Activated CD8-positive, alpha-beta T cell treated with anti-CD3 and anti-CD28 coated beads for 36 hours (primary cell): ENCODE measurements at regions not wholly inside any gene's neighbourhood (a gene's known extent, or its start where the extent isn't known, plus 50 kb on each side); places are given as distances from the start of the nearest gene placed in this dataset.
A peak's percentile ranks its signal among the peaks of the same experiment; 100 is the strongest.
"Not testable (repeated sequence)": the region's sequence is repeated elsewhere in the genome, so short reads cannot be mapped to it uniquely, and the experiment has no call there.

Experiments
- ATAC-seq: fragments of 200-7000 bp; cut with Tn5 transposase; one replicate; pipeline ENCODE4 v1.10.0; 2021; ENCODE audit warnings: mild to moderate bottlenecking, moderate library complexity
- CTCF ChIA-PET: fragments of 350-600 bp; sonication (Branson Sonifier 250); formaldehyde crosslinking; loops from one replicate; lab custom pipeline; 2021; ENCODE audit warnings: antibody characterized with exemption; lab: Charles Lee
- POLR2A ChIA-PET: fragments of 350-600 bp; sonication (Branson Sonifier 250); formaldehyde crosslinking; loops from one replicate; lab custom pipeline; 2021; ENCODE audit warnings: antibody characterized with exemption; lab: Charles Lee
- DNase-seq: peaks from one replicate; pipeline ENCODE4 v3.0.0-alpha.2; 2020
- H3K27ac Mint-ChIP-seq: one replicate; pipeline ENCODE4 v1.8.0; 2021; ENCODE audit warnings: mild to moderate bottlenecking, mixed read lengths
- H3K27me3 Mint-ChIP-seq: one replicate; pipeline ENCODE4 v1.8.0; 2021; ENCODE audit warnings: mixed read lengths
- H3K36me3 Mint-ChIP-seq: one replicate; pipeline ENCODE4 v1.8.0; 2021; ENCODE audit warnings: low read depth, mixed read lengths
- H3K4me1 Mint-ChIP-seq: one replicate; pipeline ENCODE4 v1.8.0; 2021; ENCODE audit warnings: low read depth, mixed read lengths
- H3K4me3 Mint-ChIP-seq: one replicate; pipeline ENCODE4 v1.8.0; 2021; ENCODE audit warnings: mild to moderate bottlenecking, moderate library complexity, mixed read lengths
- H3K9me3 Mint-ChIP-seq: one replicate; pipeline ENCODE4 v1.8.0; 2021; ENCODE audit warnings: mixed read lengths
- CTCF ChIP-seq: fragments of 200-600 bp; IDR thresholded peaks from one replicate; pipeline ENCODE4 v1.8.0; 2022; ENCODE audit warnings: antibody characterized with exemption, mild to moderate bottlenecking
- intact Hi-C: fragments of 100-400 bp; cut with micrococcal nuclease; formaldehyde crosslinking; loops from one replicate; pipeline ENCODE4 v1.10.0; 2022

- intact Hi-C loops, result no loop called here
- no peak for DNase-seq
- ChIA-PET CTCF (interaction anchor here (1.2 to 1.4 kb wide), 2 partner anchors 11 to 12 kb away, joined by 3 to 4 read pairs; no protein-coding TSS in a partner anchor), POLR2A (no interaction called here)
- Mint-ChIP-seq H3K27me3 (peaks cover 15% of the 10 kb centered on the region), H3K36me3 (no peaks in the 10 kb centered on the region), H3K4me1 (peaks cover 5% of the 10 kb centered on the region), H3K4me3 (no peak overlapping the region), H3K27ac (no peak overlapping the region), H3K9me3 (no peaks in the 10 kb centered on the region)
- no peak for TF ChIP-seq CTCF
- no peak for ATAC-seq
Measured at GRCh38 chr1:100811808-100812207, 82.8 kb downstream of the EXTL2 start.

GRCh38 chr1:100814938-100815337 is 79.7 kb downstream of the EXTL2 start:
- CTCF ChIA-PET, ATAC-seq, H3K9me3 Mint-ChIP-seq, H3K27ac Mint-ChIP-seq, H3K36me3 Mint-ChIP-seq, intact Hi-C loops, H3K4me1 Mint-ChIP-seq, DNase-seq, H3K4me3 Mint-ChIP-seq: not testable (repeated sequence)
- H3K27me3 Mint-ChIP-seq, result peaks cover 21% of the 10 kb centered on the region
- POLR2A ChIA-PET, result interaction anchor here (0.6 kb wide), 1 partner anchor 79 kb away, joined by 4 read pairs; no protein-coding TSS in a partner anchor

DNA sequence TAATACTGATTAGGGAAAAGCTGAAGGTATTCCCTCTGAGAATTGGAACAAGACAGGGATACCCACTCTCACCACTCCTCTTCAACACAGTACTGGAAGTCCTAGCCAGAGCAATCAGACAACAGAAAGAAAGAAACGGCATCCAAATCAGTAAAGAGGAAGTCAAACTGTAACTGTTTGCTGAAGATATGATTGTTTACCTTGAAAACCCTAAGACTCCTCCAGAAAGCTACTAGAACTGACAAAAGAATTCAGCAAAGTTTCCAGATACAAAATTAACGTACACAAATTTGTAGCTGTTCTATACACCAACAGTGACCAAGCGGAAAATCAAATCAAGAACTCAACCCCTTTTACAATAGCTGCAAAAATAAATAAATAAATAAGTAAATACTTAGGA is 78.6 kb downstream of the EXTL2 start:
- CTCF ChIA-PET, result no interaction called here
- intact Hi-C loops, result no loop called here
- no peak for TF ChIP-seq CTCF

DNA sequence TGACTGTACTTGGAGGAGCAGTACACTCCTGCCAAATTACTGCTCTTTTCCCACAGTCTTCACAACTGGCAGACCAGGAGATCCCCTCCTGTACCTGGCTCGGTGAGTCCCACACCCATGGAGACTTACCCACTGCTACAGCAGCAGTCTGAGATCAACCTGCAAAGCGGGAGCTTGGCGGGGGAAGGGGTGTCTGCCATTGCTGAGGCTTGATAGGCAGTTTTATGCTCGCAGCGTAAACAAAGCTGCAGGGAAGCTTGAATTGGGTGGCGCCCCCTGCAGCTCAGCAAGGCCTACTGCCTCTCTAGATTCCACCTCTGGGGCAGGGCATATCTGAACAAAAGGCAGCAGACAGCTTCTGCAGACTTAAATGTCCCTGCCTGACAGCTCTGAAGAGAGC is 74.4 kb downstream of the EXTL2 start:
- H3K27ac Mint-ChIP-seq, DNase-seq, H3K4me3 Mint-ChIP-seq, H3K4me1 Mint-ChIP-seq, ATAC-seq, H3K36me3 Mint-ChIP-seq, POLR2A ChIA-PET, intact Hi-C loops: not testable (repeated sequence)
- H3K9me3 Mint-ChIP-seq, result peaks cover 14% of the 10 kb centered on the region
- CTCF ChIA-PET, result interaction anchor here (1.0 to 1.5 kb wide), 4 partner anchors 10 to 281 kb away, joined by 3 to 4 read pairs (median 4); no protein-coding TSS in a partner anchor
- TF ChIP-seq CTCF, result peak; percentile 18
- H3K27me3 Mint-ChIP-seq, result peaks cover 16% of the 10 kb centered on the region

More for the DNA sequence above, 78.6 kb downstream of the EXTL2 start:
- Mint-ChIP-seq H3K9me3 (no peaks in the 10 kb centered on the region), H3K36me3 (no peaks in the 10 kb centered on the region), H3K27ac (no peak overlapping the region), H3K27me3 (peaks cover 21% of the 10 kb centered on the region), H3K4me1 (peaks cover 2% of the 10 kb centered on the region), H3K4me3 (no peak overlapping the region)
- POLR2A ChIA-PET, result interaction anchor here (0.6 kb wide), 1 partner anchor 1009 kb away, joined by 3 read pairs; no protein-coding TSS in a partner anchor
- no peak for DNase-seq
- no peak for ATAC-seq

- intact Hi-C loops, H3K27me3 Mint-ChIP-seq, CTCF ChIA-PET, H3K4me1 Mint-ChIP-seq, H3K4me3 Mint-ChIP-seq, H3K27ac Mint-ChIP-seq, ATAC-seq, H3K36me3 Mint-ChIP-seq, DNase-seq, POLR2A ChIA-PET: not testable (repeated sequence)
- H3K9me3 Mint-ChIP-seq, result peaks cover 14% of the 10 kb centered on the region
Measured at GRCh38 chr1:100821919-100822318, 72.7 kb downstream of the EXTL2 start.
